Skin epidermis (tissue), 12 donors: ENCODE measurements at regions not wholly inside any gene's neighbourhood (a gene's known extent, or its start where the extent isn't known, plus 50 kb on each side); places are given as distances from the start of the nearest gene placed in this dataset.

Experiments used
- H3K27ac ChIP-seq, 21 experiments: fragments of 200-600 bp; sonication (generic) in 11 of 21; one replicate each; pipeline ENCODE4 v1.5.0; 2020; ENCODE audit warnings: mild to moderate bottlenecking in 3 of 21, inconsistent platforms in 2 of 21, moderate library complexity in 2 of 21
- H3K4me3 ChIP-seq, 7 experiments: fragments of 200-600 bp; sonication (generic) in 2 of 7; one replicate each; pipeline ENCODE4 v1.5.0; 2020; ENCODE audit warnings: inconsistent platforms in 2 of 7, mild to moderate bottlenecking in 2 of 7, moderate library complexity in 1 of 7

DNA sequence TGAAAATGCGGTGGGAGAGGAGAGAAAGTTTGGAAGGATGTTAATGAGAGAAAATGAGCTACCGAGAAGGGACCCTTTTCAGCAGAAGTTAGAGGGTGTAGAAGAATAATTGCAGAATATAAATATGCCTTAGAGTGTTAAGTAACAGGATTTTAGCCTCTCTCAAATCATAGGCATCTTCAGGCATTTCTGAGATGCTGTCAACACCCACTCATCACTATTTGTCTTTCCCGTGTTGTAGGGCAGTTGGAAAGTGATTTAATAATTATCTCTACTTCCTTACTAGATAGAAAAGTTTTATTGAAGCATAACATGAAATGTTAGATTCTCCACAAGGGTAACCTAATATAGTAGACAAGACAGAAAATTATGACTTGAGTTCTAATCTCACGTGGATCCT lies 96.4 kb upstream of the RGS4 start:
- H3K4me3 ChIP-seq = no peak overlapping the region
- H3K27ac ChIP-seq = no peak overlapping the region

DNA sequence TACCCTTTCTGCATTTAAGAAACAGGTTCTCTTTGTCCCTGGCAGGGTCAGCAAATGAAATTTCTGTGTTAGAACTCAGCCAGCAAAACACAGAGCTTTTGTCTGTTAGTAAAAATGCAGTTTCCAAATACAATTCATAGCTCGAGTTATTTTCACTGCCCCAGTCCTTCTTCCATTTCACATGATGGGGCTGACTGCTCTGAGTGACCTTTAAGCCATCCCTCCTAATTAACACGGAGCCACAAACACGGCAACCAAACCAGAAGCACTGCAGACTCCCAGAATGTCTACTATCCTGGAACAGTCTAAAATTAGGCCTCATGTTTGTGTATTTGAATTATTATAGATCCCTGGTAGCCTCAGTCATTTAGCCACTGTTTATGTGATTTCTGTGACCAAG lies 99.1 kb upstream of the RGS4 start:
- no peak overlapping the region for H3K27ac ChIP-seq
- no peak overlapping the region for H3K4me3 ChIP-seq

DNA sequence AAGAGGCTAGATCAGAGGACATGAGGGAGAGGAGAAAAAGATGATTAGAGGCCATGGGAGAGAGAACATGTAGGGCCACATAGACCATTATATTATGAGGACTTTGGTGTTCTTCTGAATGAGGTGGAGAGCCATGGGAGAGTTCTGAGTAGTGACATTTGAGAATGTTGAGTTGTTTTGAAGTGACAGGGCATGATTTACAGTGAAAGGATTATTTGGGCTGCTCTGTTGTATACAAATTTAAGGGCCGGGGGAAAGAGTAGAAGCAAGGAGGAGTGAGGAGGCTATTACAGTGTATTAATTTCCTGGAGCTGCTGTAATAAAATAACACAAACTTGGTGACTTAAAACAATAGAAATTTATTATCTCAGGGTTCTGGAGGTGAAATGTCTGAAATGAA lies 102.5 kb upstream of the RGS4 start:
- H3K4me3 ChIP-seq = no peak overlapping the region
- H3K27ac ChIP-seq = no peak overlapping the region

DNA sequence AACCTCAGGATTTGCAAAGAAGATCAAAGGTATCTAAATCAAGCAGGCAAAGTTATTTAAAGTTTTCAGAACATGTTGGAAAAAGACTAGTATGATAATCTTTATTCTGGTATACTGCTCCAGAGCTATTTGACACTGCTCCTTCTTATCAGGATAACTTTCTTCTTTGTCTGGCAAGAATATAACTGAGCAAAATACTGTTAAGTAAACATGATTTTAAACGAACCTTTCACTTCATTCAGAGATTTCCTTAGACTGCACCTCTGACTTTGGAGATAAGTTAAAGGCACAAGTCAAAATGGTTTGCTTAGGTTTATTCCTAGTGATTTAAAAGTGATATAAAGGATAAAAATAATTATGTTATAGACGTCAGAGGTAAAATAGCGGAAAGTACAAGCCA lies 103.9 kb upstream of the CCDC190 start:
- Histone ChIP-seq H3K27ac (no peak overlapping the region), H3K4me3 (no peak overlapping the region)

DNA sequence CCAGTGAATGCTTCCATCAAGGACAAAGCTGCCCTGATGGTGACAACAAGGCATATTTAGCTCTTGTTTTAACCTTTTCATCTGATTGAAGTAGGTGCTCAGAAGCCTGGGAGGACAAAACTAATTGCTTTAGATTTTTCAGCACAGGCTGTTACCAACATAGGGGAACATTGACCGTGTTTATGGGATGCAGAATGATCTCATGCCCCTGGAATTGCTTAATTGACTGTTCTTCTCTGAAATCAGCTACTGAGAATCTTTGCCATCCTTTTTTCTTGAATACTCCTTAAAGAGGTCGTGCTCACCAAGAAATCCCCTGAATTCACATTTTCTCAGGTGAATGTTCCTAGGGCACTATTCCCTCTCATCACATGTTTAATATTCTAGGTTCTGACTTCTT lies 95.9 kb upstream of the CCDC190 start:
- H3K27ac ChIP-seq = no peak overlapping the region
- H3K4me3 ChIP-seq = no peak overlapping the region

DNA sequence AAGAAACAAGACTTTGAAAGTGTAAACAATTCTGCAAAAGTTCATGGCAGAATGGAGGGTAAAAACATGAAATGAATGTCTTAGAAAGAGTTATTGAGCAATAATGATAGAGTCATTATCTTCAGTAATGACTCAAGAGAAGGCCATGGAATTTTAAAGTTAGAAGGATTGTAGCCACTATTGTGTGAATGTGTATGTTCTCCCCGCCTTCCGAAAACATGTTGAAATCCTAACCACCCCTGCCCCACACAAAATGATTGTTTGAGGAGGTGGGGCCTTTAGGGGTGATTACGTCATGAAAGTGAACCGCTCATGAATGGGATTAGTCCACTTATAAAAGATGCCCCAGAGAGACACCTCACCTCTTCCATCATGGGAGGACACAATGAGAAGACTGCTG lies 93.8 kb upstream of the CCDC190 start:
- H3K27ac ChIP-seq = no peak overlapping the region
- H3K4me3 ChIP-seq = no peak overlapping the region

DNA sequence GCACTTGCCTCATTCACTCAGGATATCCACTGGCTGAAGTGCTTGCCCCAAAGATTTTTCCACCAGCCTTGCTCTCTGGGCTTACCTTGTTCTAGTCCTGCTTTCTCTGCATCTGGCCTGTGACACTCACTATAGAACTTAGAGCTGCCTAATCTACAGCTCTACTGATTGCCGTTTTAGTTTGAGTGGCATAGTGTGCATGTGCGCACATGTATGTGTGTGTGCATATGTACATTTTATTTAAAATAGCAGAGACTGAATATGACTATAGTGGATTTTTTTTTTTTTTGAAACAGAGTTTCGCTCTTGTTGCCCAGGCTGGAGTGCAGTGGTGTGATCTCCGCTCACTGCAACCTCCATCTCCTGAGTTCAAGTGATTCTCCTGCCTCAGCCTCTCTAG lies 92.0 kb upstream of the CCDC190 start:
- H3K4me3 ChIP-seq = no peak overlapping the region

DNA sequence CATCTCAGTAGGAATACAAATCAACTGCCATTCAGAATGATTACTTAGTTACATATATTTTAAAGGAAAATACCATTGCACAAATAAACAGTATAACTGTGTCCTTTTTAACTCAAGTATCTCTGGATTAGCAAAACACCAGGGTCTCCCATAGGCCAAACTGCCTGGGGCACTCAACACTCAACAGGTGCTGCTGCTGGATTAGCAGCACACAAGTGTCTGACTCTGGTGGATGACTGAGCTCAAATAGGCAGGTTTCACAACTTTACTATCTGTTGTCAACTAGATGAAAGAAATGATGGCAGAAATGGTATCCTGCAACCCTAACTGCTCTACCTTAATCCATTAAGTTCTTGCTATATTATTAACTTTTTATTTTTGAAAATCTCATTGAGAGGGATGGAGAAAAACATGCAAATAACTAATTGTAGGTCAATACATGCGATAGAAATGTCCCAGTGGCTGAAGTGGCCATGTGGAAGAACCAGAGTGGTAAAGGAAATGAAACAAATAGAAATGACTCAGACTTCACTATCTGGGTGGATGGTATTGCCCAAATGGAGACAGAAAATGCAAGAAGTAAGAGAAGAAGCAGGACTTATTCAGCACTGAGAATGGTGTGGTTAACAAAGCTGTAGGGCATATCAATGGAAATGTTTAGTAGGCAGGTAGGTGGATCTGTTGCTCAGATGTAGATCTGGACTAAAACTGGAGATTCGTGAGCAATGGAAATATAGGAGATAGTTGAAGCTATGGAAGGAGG lies 90.8 kb upstream of the CCDC190 start:
- H3K27ac ChIP-seq = no peak overlapping the region
- no peak overlapping the region for H3K4me3 ChIP-seq

More for the DNA sequence above, 92.0 kb upstream of the CCDC190 start:
- no peak overlapping the region for H3K27ac ChIP-seq

DNA sequence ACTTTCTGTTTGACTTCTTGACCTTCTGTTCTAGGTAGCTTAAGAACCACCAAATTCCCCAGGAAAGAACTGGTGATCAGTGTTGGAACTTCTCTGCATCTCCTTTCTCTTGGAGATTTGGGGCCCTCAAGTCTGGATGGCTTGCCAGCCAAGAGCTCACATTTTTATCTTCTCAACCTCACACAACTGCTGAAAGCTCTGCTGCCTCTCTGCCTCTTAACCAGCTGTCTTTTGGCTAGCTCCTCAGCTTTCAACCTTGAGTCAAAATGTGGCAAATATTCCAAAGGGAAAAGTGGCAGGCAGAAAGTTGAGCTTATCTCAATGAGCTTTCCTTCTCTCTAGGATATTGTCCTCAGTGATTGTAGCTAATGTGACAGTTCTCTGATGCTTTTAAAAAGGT lies 89.2 kb upstream of the CCDC190 start:
- no peak overlapping the region for H3K27ac ChIP-seq
- no peak overlapping the region for H3K4me3 ChIP-seq

DNA sequence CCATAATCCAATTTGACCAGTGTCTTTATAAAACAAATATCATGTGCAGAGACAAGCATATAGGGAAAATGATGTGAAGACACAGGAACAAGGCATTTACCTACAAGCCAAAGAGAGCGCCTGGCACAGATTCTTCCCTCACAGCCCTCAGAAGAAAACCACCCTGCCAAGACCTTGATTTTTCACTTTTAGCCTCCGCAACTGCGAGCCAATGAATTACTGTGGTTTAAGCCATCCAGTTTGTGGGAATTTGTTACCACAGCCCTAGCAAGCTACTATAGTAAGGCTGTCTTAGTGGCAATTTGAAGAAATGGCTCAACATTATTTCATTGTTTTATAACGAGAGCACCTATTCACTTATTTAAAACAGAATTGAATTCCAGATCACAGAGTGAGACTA lies 85.7 kb upstream of the CCDC190 start:
- no peak overlapping the region for H3K27ac ChIP-seq
- H3K4me3 ChIP-seq = no peak overlapping the region

DNA sequence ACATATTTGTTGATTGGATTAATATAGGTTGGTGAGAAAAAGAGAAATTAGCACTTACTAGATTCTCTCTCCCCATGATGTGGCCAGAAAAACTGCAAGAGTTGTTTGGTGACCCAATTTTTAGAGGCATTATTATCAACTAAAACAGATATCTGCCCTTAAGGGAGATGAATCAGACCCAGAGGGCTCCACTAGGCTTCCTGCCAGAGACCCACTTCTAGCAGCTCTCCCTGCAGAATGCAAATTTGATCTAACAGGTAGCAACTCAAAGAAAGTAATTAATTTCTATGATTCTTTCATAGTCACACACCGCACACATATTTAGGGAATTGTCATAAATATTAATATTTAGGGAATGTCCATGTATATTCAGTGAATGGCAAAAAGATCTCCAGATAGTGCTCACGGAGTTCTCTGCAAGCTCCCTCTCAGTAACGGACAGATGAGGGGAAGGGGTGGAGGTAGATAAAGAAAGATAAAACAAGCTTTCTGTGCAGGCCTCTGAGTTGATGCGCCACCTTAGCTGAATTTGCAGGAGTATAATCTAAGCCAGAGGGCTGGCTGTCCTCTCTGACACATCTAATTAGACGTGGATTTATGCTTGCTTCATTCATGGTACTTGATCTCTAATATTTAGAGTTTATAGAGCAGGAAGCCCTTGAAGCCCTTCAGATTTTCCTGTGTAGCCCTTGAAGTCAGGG lies 84.1 kb upstream of the CCDC190 start:
- no peak overlapping the region for H3K4me3 ChIP-seq
- no peak overlapping the region for H3K27ac ChIP-seq

DNA sequence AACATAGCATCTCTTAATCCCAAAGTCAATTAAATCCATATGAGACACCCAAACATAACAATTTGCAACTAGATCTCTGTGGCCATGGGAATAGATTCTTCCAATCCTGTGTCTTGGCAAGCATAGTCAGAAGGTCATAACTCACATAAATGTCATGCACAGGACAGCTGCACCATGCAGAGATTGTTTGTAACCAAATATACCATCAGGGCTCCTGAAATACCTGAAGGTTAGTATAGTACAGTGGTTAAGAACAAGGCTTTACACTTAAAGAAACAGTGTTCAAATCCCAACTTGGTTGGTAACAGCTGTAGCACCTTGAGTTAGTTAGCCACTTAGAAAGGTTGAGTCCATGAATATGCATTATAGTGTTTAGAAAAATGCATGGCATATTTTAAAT lies 82.6 kb upstream of the CCDC190 start:
- H3K27ac ChIP-seq = no peak overlapping the region
- H3K4me3 ChIP-seq = no peak overlapping the region

DNA sequence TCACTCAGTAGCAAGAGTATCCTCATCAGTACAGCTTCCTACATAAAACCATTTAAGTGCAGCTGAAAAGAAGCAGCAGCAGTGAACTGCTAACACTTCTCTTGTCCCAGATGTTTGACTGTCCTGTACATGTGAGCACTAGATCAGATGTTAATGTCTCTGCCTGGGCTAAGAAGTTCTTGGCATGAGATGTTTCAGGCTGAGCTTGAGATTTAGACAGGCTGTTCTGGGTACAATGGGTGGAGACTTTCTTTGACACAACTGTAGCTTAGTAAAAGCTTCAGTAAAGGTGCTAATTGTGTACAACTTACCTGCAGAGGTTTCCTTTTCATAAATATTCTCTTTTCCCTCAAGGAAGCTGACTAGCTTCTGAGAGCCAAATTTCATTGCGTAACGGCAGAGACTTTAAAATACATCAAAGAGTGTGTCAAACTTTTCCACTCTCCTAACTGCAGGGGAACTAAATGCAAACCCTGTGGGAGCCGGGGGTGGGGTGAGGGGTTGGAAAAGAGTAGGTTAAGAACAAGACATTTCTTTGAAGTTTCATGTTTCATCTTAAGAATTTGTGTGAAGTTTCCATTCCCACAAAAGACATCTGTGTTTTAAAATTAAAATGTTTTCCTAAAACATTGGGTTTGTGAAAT lies 82.1 kb upstream of the CCDC190 start:
- peak overlapping the region in 3 of 21 experiments; percentile 11 to 31 (median 31) for H3K27ac ChIP-seq

DNA sequence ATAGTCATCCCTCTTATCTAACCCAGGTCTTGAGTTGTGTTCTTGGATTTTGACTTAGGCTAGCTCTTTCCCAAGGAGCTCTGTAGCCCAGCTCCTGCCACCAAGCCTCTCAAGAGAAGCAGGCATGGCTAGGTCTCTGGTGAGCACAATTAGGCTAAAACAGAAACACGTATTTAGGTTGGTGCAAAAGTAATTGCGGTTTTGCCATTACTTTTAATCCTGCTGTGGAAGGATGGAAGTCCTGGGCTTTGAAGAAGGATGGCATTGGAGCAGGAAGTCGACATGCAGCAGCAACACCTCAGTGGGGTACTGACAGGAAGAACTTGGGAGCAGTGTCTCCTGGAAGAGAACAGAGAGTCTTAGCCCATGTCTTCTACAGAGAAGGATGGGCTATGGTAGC lies 80.0 kb upstream of the CCDC190 start:
- Histone ChIP-seq H3K4me3 (no peak overlapping the region), H3K27ac (no peak overlapping the region)

More for the DNA sequence above, 82.1 kb upstream of the CCDC190 start:
- no peak overlapping the region for H3K4me3 ChIP-seq

DNA sequence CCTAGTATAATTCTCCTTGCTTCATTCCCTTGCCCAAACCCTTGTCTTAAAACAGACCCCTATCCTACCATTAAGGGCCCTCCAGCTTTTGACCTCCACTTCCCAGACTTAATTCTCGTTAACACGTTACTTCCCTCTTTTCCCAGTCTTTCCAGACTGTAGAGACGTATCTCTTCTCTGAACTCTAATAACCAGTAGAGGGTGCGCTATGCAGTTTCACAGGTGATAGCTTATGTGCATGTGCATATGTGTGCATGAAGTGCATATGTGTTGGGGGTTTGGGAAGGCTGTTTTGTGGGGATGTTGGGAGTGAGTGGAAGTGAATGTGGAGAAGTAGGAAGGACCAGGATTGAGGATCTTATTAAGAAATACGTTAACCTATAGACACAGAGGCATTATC lies 78.1 kb upstream of the CCDC190 start:
- H3K27ac ChIP-seq = no peak overlapping the region
- H3K4me3 ChIP-seq = no peak overlapping the region

DNA sequence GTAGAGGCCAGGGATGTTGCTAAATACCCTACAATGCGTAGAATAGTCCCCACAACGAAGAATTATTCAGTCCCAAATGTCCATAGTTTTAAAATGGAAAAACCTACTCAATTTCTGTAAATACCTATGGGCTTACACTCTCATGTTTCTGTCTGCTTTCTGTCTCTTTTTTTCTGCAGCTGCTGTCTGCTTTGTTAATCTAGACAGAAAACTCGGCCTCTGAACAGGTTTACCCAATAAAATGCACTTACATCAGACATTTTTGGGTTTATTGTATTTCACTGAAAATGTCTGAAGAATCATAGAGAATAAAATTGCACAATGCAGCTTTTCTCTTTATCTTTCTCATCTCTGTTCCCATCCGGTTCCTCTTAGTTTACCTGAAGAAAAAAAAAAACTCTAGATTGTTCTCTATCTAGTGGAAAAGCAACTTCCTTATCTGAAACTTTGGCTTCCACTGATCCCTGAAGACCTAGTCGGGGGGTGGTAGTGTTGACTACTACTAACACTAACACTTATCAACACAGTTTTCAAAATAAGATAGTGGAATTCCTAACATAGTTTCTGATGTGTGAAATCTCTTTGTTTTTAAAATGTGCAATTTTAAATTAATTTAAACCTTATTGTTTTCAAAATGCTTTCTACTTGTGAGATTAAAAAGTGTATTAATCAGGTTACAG lies 76.9 kb upstream of the CCDC190 start:
- no peak overlapping the region for H3K4me3 ChIP-seq
- no peak overlapping the region for H3K27ac ChIP-seq

DNA sequence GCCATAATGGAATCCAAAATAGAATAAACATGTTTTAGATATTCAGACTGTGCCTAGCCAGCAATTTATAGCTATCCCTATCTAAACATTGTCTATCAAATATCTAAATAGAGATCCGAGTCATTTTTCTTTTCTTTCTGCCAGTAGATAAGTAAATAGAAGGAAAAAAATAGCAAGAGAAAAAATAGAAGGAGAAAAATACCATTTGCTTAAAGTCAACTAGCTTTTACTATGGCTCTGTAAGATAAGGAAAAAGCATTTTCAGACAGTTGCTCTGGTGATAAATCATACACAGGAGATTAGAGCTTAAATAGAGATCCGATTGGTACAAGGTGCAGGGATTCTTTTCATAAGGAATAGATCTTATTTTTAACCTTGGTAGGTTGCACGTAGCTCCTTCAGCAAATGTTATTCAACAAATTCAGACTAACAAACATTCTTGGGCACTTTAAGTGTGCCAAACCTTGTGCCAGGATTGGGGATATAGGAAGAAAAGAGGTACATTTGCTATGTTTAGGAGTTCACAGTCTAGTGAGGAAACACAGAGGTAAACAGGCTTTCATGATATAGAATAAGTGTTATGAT lies 70.1 kb upstream of the CCDC190 start:
- H3K27ac ChIP-seq = no peak overlapping the region
- H3K4me3 ChIP-seq = no peak overlapping the region

DNA sequence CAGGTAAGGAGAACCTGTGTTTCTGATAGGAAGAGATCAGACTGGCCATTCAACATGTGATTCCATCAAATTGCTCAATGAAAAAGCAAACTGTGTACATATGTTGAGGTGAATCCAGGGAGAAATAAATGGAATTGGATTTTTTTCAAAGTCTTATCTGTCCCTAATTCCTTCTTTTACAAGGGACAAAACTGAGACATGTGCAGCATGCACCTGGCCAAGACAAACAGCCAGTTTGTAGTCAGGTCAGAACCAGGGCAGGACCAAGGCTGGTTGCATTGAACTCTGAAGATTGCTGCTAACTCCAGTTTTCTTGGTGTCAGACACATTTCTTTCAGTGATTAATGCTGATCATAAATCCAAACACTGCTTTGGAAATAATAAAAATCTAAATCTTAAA lies 69.6 kb upstream of the CCDC190 start:
- Histone ChIP-seq H3K4me3 (no peak overlapping the region), H3K27ac (no peak overlapping the region)

DNA sequence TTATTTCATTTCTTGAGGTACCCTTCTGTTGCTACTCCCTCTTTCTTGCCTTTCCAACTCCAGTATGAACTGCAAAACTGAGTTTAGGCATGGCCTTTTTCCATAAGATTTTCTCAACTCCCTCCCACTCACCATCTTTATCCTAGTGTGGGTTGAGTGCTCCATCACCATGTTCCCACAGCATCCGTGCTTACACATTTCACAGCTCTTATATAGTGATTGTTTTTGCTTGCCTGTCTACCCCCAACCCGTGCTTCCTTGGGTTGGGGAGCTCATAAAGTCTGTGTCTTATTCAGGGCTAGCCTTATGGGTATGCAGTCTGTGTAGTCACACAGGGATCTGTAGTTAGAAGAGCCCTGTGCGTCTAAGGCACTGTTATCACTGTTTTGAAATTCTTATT lies 68.2 kb upstream of the CCDC190 start:
- no peak overlapping the region for H3K27ac ChIP-seq
- no peak overlapping the region for H3K4me3 ChIP-seq

DNA sequence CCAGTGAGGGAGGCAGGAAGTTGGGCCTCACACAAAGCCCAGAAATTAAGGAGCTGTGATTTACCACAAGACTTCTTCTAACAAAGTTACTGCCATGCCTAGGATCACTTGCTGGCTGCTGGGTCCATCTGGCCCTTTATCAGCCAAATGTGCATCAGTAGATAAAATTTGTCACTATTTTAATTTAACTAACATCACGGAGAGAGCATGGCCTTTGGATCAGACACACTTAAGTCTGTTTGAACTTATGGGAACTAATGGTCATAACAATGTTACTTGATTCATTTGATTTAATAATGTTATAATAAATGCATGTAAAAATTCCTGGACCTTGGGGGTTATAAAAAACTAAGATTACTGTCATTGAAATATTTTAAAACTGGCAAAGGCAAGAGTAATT lies 67.2 kb upstream of the CCDC190 start:
- Histone ChIP-seq H3K27ac (no peak overlapping the region), H3K4me3 (no peak overlapping the region)
